GM12874 (cell line): ENCODE measurements at regions not wholly inside any gene's neighbourhood (a gene's known extent, or its start where the extent isn't known, plus 50 kb on each side); places are given as distances from the start of the nearest gene placed in this dataset.

Experiments
- TF ChIP-seq, protein P1 (sequence below): IDR thresholded peaks from 2 replicates; pipeline ENCODE4 v1.5.1; 2011; ENCODE audit warnings: low read depth, mild to moderate bottlenecking, control low read depth, low read length, moderate library complexity; ENCODE audit not compliant: insufficient read depth

DNA sequence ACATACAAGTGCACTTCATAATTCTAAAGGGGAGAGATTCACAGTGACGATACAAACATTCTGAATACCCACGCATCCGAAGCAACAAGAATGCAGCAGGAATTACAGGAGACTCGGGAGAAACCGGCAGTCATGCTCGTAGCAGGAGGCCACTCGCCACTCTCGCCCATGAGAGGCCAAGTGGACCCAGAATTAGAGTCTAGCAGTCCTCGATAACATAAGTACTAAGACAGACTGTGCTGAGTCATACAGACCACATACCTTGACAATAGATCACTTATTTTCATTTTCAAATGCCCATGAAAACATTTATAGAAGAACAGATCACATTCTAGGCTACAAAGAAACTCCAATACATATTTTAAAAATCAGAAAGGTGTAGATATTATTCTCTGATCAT, 299.1 kb upstream of the TSHZ3 start:
- TF ChIP-seq, protein P1, sequence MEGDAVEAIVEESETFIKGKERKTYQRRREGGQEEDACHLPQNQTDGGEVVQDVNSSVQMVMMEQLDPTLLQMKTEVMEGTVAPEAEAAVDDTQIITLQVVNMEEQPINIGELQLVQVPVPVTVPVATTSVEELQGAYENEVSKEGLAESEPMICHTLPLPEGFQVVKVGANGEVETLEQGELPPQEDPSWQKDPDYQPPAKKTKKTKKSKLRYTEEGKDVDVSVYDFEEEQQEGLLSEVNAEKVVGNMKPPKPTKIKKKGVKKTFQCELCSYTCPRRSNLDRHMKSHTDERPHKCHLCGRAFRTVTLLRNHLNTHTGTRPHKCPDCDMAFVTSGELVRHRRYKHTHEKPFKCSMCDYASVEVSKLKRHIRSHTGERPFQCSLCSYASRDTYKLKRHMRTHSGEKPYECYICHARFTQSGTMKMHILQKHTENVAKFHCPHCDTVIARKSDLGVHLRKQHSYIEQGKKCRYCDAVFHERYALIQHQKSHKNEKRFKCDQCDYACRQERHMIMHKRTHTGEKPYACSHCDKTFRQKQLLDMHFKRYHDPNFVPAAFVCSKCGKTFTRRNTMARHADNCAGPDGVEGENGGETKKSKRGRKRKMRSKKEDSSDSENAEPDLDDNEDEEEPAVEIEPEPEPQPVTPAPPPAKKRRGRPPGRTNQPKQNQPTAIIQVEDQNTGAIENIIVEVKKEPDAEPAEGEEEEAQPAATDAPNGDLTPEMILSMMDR: no peak

GRCh38 chr19:31656507-31656906, 307.3 kb upstream of the TSHZ3 start:
- TF ChIP-seq, protein P1: no peak

- TF ChIP-seq, protein P1: no peak
Observed at GRCh38 chr19:31658993-31659896, 310.0 kb upstream of the TSHZ3 start.

- TF ChIP-seq, protein P1: no peak
Observed at GRCh38 chr19:31659897-31660210, 310.6 kb upstream of the TSHZ3 start.

GRCh38 chr19:31664096-31664495, 314.9 kb upstream of the TSHZ3 start:
- TF ChIP-seq, protein P1: no peak

GRCh38 chr19:31664997-31665396, 315.8 kb upstream of the TSHZ3 start:
- TF ChIP-seq, protein P1: no peak

GRCh38 chr19:31666126-31666525, 316.9 kb upstream of the TSHZ3 start:
- TF ChIP-seq, protein P1: no peak
